Fibroblast of lung (primary cell): ENCODE measurements at regions not wholly inside any gene's neighbourhood (a gene's known extent, or its start where the extent isn't known, plus 50 kb on each side); places are given as distances from the start of the nearest gene placed in this dataset.

Experiments
- EZH2 ChIP-seq: IDR thresholded peaks from 2 replicates; pipeline ENCODE4 v1.5.1; 2012; ENCODE audit warnings: low read length, control low read depth, mild to moderate bottlenecking; ENCODE audit errors: missing control alignments
- TF ChIP-seq, protein P1 (sequence below), 2 donors: IDR thresholded peaks in 1 of 2; conservative IDR thresholded peaks in 1 of 2; 1 replicate in 1 of 2; 2 replicates in 1 of 2; pipeline ENCODE4 v1.5.1; 2011 to 2012; ENCODE audit warnings: low read length in 2 of 2, control low read depth in 1 of 2, inconsistent platforms in 1 of 2, low read depth in 1 of 2, mild to moderate bottlenecking in 1 of 2

DNA sequence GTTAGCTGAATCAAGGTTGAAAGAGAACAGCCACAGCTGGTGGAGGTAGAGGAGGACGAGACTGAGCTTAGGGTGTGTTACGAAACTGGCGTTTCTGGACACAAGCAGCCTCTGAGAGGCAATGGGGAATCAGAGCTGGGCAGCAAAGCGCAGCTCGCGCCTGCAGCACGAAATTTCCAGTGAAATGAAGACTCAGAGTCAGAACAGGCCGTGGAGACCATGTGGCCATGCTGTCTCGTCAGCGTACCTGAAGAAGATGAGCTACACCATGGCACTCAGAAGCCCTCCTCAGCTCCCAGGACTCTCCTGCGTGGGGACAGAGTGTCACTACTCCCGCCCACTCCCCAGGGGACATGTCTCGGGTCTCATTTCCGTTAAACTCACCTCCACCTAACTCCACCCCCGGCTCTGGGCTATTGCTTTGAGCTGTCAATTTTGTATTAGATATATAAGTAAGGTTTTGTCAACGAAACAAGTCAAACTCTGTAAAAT, 256.9 kb downstream of the ERMARD start:
- TF ChIP-seq, protein P1, sequence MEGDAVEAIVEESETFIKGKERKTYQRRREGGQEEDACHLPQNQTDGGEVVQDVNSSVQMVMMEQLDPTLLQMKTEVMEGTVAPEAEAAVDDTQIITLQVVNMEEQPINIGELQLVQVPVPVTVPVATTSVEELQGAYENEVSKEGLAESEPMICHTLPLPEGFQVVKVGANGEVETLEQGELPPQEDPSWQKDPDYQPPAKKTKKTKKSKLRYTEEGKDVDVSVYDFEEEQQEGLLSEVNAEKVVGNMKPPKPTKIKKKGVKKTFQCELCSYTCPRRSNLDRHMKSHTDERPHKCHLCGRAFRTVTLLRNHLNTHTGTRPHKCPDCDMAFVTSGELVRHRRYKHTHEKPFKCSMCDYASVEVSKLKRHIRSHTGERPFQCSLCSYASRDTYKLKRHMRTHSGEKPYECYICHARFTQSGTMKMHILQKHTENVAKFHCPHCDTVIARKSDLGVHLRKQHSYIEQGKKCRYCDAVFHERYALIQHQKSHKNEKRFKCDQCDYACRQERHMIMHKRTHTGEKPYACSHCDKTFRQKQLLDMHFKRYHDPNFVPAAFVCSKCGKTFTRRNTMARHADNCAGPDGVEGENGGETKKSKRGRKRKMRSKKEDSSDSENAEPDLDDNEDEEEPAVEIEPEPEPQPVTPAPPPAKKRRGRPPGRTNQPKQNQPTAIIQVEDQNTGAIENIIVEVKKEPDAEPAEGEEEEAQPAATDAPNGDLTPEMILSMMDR (conservative IDR thresholded peaks at IDR 0.05 in 1 of 2, IDR thresholded peaks at IDR 0.05 in 1 of 2; ENCODE audit: low read depth in 1 of 2, low read length in 2 of 2) = no peak
- no peak for TF ChIP-seq EZH2
